Liver (tissue), 3 donors: ENCODE measurements at regions not wholly inside any gene's neighbourhood (a gene's known extent, or its start where the extent isn't known, plus 50 kb on each side); places are given as distances from the start of the nearest gene placed in this dataset.

ENCODE experiments used
- CTCF ChIP-seq: fragments of 150-350 bp; IDR thresholded peaks from 2 replicates; pipeline ENCODE4 v1.5.1; 2017; ENCODE audit warnings: improper control_type of control experiment, low read depth, low read length; ENCODE audit not compliant: missing input control
- EGR1 ChIP-seq, 2 donors: IDR thresholded peaks; 2 replicates each; pipeline ENCODE4 v1.6.1; 2016 to 2018; ENCODE audit warnings: antibody characterized with exemption in 2 of 2, low read depth in 2 of 2
- FOXA1 ChIP-seq: IDR thresholded peaks from 2 replicates; pipeline ENCODE4 v1.6.1; 2016; ENCODE audit warnings: antibody characterized with exemption
- FOXA2 ChIP-seq: IDR thresholded peaks from 2 replicates; pipeline ENCODE4 v1.6.1; 2016; ENCODE audit warnings: antibody characterized with exemption
- JUND ChIP-seq, 2 donors: IDR thresholded peaks; 2 replicates each; pipeline ENCODE4 v1.6.1; 2016; ENCODE audit warnings: antibody characterized with exemption in 2 of 2
- MAX ChIP-seq: IDR thresholded peaks from 2 replicates; pipeline ENCODE4 v1.6.1; 2016; ENCODE audit warnings: antibody characterized with exemption
- RAD21 ChIP-seq, 2 donors: IDR thresholded peaks; 2 replicates each; pipeline ENCODE4 v1.6.1; 2016; ENCODE audit warnings: antibody characterized with exemption in 2 of 2, mild to moderate bottlenecking in 2 of 2
- REST ChIP-seq: IDR thresholded peaks from 2 replicates; pipeline ENCODE4 v1.6.1; 2016; ENCODE audit warnings: antibody characterized with exemption, mild to moderate bottlenecking
- RXRA ChIP-seq, 2 donors: IDR thresholded peaks; 2 replicates each; pipeline ENCODE4 v1.6.1; 2017 to 2018; ENCODE audit warnings: antibody characterized with exemption in 2 of 2, mild to moderate bottlenecking in 1 of 2
- SP1 ChIP-seq: IDR thresholded peaks from 2 replicates; pipeline ENCODE4 v1.6.1; 2018; ENCODE audit warnings: antibody characterized with exemption, mild to moderate bottlenecking
- TAF1 ChIP-seq: conservative IDR thresholded peaks from 2 replicates; pipeline ENCODE4 v1.6.1; 2016; ENCODE audit warnings: antibody characterized with exemption, mild to moderate bottlenecking
- YY1 ChIP-seq: IDR thresholded peaks from 2 replicates; pipeline ENCODE4 v1.6.1; 2016; ENCODE audit warnings: antibody characterized with exemption, mild to moderate bottlenecking
- ZBTB33 ChIP-seq: IDR thresholded peaks from 2 replicates; pipeline ENCODE4 v1.6.1; 2016; ENCODE audit warnings: antibody characterized with exemption
- TF ChIP-seq, protein P1 (sequence below): IDR thresholded peaks from 2 replicates; pipeline ENCODE4 v1.6.1; 2016; ENCODE audit warnings: antibody characterized with exemption
- donor health status: healthy.
- donor health status: healthy.

DNA sequence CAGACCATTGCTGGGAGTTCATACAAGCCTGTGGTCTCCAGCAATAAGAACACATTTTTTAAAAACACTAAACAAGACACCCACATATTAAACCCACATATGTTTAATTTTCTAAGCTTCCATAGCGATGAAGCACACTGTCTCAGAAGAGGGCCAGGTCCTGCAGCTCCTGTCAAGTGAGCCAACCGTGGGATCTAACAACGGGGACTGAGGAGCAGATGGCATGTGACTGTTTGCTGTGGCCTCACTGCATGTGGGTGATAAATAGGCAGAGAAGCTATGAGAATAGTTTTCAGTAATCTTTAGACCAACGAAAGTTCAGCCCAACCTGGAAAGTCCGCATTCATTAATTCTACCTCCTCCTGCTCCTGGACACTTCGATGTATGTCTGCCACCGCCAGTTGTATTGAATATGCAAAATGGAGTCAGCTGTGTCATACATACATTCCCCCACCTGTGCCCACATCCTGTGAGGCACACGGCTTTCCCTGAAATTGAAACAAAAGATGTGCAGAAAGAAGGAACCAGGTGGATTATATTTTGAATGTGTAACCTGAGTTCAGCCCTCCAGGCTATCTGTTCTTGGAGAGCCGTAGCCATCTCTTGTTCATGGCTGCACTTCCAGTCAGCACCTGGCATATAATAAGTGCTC, 88.2 kb downstream of the MIS18A start:
- TF ChIP-seq CTCF (no peak), MAX (no peak), REST (no peak), ZBTB33 (no peak), YY1 (no peak), SP1 (no peak), JUND (IDR thresholded peaks at IDR 0.05) (no peak), FOXA2 (no peak), FOXA1 (no peak), RXRA (IDR thresholded peaks at IDR 0.05) (no peak), RAD21 (IDR thresholded peaks at IDR 0.05) (no peak), EGR1 (IDR thresholded peaks at IDR 0.05; ENCODE audit: low read depth in 2 of 2) (no peak), TAF1 (no peak)
- TF ChIP-seq, protein P1, sequence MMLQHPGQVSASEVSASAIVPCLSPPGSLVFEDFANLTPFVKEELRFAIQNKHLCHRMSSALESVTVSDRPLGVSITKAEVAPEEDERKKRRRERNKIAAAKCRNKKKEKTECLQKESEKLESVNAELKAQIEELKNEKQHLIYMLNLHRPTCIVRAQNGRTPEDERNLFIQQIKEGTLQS = no peak
